HG03354 (cell line): ENCODE measurements at regions not wholly inside any gene's neighbourhood (a gene's known extent, or its start where the extent isn't known, plus 50 kb on each side); places are given as distances from the start of the nearest gene placed in this dataset.

ENCODE experiments used
- ATAC-seq: cut with Tn5 transposase; IDR thresholded peaks from one replicate; pipeline ENCODE4 v1.9.1; 2021; ENCODE audit warnings: mild to moderate bottlenecking; ENCODE audit not compliant: unreplicated experiment, poor library complexity, severe bottlenecking

DNA sequence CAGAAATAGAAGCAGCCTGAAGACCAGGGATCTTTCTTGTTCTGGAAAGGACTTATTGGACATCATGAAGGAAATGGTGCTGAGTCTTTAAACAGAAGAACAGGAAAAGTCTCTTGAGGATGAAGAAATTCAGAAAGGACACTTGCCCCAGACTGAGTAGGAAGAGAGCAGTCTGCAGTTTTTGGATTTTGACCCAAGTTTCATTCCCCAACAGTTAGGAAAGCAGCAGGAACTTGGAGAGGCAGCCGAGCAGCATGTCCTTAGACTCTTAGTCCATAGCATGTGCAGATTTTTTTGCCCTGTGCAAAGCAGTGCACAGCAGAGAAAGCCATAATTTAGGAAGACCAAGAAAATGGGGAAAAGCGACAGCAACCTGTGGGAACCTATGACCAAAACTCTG, 927.2 kb upstream of the AUTS2 start:
- ATAC-seq, result no peak

DNA sequence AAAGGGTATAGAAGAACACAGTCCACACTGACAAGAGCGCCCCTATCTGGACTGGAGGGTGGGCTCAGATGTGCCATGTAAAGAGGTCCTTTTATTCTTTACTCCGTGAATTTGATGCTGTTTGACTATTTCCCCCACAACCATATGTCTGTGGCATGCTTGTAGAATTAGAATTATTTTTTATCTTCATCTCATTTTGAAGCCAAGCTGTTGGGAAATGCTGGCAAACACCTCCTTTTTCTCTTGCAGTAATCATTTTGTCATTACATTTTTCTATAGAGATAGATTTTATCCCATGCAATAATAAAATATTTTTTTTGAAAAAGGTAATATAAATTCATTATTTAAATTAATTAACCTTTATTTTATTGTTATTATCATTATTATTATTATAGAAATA, 926.6 kb upstream of the AUTS2 start:
- ATAC-seq, result no peak

DNA sequence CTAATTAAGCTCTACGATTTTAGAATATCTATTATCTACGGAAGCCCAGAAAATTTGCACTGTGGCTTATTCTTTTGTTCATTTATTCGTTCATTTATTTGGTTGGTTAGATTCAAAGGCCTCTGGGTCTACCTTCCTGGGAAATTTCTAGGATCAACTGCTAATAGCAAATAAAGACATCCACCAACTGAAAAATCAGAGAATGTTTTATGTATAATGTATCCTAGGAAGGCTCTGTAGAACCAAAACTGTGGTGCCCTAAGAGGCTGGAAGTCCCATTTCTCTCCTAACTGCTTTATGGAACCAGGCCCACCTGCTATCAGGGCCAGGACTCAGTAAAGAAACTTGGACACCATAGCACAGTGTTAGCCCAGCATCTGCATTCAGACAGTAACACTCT, 923.4 kb upstream of the AUTS2 start:
- ATAC-seq, result no peak

DNA sequence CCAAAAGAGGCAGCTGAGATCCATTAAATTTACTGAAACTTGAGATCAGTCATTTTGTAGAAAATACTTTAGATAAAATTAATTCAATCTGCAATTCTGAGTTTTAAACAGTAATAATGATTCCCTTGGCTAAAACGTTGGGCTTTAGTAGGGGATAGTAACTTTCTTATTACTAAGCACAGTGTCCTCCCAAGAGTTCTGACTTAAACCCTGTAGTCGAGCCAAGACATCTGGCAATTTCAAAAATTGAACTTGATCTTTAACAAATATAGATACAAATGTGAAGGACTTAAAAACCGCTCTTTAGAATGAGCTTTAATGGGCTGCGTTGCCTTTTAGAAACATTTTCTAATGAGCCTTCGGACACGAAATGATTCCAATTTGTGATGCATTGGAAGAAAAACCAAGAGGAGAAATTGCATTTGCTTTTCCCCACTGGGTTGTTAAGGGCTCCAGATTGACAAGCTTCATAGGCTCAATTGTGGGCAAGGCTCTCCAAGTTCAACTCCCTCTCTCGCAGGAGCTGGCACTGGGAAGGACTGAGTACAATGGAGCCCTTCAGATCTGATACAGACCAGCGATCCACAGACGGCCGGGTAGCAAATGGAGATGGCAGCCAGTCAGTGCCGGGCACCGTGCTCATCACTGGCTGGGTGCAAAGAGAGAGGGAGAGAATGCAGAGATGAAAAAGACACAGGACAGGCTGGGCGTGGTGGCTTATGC, 921.3 kb upstream of the AUTS2 start:
- no peak for ATAC-seq

DNA sequence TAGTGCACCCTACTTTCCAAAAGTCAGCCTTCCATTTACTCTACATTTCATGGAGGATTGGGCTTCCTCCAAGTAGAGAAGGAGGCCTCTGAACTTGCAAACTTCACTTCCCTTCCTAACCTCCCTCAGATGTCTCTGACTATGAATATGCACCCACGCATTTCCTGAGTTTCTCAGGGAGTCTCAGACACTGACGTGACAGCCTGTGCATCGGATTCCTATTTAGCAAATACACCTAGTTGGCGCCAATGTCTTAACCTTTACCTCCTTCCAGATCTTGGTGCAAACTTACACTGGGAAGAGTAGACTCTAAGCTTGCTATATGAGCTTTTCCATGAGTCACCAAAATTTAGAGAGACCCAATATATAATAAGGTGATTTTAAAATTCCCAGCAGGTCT, 920.1 kb upstream of the AUTS2 start:
- no peak for ATAC-seq

DNA sequence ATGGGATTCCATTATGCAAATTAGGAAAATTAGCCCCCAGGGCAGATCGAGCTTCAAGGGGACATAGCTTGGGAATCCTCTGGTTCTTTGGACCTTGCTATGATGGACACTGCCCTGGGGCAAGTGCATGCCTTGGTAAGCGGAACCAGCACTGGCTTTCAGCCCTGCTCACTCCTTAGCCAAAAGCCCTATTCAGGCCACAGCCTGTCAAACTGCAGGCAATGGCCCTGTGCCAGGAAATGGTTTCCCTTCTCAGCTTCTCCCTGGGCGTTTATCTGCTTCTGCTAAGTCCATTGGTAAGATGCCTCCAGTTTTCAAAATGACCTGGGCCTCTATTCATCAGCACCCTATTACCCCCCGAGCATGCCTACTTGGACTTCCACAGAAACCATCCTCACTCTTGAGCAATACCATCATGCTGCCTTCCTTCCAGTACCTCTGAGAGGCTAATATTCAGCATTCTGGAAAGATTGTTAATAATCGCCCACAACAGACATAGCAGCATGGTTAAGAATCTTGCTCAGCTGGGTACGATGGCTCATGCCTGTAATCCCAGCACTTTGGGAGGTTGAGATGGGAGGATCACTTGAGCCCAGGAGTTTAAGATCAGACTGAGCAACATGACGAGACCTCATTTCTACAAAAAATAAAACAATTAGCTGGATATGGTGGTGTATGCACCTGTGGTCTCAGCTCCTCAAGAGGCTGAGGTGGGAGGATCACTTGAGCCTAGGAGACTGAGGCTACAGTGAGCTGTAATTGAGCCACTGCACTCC, 918.6 kb upstream of the AUTS2 start:
- ATAC-seq, result no peak

DNA sequence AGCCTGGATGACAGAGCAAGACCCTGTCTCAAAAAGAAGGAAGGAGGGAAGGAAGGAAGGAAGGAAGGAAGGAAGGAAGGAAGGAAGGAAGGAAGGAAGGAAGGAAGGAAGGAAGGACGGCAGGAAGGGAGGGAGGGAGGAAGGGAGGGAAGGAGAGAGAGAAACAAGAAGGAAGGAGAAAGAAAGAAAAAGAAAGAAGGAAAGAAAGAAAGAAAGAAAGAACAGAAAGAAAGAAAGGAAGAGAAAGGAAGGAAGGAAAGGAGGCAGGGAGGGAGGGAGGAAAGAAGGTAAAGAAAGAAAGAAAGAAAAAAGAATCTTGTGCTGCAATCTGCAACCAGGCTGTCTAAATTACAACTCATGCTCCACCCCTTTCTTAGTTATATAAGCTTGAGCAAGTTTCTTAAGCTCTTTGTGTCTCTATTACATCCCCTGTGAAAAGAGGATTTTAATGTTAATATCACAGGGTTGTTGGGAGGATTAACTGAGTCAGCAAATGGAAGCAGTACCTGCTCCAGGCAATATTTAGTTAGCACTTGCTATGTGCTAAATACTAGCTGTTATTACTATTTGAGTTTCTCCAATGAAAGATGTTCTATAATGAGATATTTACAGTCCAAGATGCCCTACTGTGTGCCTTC, 917.9 kb upstream of the AUTS2 start:
- no peak for ATAC-seq

DNA sequence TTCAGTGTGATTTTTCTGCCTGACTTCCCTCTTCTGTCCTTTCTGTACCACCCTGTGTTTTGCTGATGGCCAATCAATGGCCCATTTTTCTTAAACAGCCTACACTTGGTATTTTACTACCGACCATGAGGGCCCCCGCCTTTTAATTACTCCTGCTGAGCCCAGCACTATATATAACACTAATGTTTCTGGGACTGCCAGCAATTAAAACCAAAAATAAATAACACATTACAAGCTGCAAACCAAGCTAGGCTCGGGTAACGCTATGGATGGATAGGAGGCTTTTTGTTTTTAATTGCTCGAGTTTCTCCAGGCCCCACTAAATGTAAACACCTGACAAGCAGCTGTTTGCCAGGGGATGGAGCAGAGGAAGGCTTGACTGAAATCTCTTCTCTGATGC, 915.4 kb upstream of the AUTS2 start:
- no peak for ATAC-seq

DNA sequence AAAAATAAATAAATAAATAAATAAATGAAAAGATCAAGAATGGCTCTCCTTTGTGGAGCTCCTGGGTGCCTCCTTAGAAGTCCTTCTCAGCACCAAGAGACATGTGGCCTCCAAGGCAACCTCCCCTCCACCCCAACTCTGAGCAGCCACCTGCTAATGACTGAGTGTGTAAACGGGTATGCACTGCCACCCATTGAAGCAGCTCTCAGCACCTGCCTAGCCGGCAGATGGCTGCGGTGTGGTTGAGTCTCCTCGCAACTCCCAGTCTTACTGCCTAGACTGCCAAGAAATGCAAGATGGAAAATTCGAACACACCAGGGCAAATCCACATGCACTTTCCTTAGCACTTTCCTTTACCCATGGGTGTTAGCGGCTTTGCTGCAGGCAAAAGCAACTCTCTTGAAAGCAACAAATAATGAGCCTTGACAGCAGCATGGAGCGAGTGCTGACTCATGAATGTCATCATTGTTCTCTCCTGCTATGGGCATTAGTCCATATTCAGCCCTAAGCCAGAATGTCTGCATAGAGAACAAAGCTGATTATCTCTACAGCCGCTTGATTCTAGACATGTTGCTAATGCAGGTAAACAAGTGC, 913.9 kb upstream of the AUTS2 start:
- ATAC-seq, result no peak

DNA sequence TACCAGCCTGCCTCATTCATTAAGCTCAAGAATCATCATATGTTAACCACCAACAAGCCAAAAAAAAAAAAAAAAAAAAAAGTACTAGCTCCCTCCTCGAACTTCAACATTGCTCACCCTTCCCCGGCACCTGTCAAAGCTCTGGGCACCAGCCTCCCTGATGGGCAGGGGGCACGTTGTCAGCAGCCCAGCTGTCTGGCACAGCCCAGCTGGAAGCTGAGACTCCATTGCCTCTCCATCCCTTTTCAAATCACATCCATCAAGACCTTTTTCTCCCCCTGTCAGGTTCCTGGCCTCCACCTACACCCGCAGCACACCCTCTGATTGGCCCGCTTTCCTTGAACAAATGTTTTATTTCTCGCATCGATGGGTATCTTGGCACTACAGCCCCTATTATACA, 913.3 kb upstream of the AUTS2 start:
- ATAC-seq, result no peak

DNA sequence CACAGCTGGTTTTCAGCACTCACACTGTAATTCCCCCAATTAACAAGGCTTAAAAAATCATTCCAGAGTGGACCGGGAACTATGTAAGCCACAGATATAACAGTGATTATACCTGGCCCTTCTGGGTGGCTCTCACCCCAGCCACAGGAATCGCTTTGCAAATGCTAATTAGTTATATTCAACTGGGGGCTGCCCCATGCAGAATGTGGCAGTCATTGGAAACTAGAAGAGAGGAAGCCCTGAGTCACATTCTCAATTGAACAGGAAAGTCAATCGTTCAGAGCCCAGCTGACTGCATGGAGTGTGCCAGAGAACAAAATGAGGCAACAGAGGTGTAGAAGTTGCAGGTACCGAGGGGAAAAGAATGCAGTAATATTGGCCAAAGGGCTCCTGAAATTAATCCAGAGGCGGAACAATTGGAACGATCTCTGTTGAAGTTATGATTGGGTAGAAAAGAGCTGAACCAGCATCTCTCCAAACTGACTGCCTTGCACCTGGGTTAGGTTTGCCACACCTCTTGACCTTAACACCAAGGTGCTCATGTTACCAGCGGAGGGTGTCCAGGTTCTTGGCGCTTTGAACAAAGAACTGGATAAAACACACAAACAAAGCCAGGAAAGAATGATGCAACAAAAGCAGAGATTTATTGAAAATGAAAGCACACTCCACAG, 909.7 kb upstream of the AUTS2 start:
- no peak for ATAC-seq

DNA sequence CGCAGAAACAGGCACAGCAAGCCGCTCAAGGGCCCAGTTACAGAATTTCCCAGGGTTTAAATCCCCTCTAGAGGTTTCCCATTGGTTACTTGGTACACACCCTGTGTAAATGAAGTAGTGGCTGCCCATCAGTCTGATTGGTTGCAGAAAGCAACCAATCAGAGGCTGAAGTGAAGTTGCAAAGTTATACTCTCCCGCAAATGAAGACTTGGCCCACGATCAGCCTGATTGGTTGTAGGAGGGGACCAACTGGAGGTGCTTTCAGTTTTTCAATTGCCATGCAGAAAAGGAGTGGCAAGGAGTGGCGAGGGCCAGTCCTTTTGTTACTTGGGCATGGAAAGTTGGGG, 909.2 kb upstream of the AUTS2 start:
- ATAC-seq, result no peak

DNA sequence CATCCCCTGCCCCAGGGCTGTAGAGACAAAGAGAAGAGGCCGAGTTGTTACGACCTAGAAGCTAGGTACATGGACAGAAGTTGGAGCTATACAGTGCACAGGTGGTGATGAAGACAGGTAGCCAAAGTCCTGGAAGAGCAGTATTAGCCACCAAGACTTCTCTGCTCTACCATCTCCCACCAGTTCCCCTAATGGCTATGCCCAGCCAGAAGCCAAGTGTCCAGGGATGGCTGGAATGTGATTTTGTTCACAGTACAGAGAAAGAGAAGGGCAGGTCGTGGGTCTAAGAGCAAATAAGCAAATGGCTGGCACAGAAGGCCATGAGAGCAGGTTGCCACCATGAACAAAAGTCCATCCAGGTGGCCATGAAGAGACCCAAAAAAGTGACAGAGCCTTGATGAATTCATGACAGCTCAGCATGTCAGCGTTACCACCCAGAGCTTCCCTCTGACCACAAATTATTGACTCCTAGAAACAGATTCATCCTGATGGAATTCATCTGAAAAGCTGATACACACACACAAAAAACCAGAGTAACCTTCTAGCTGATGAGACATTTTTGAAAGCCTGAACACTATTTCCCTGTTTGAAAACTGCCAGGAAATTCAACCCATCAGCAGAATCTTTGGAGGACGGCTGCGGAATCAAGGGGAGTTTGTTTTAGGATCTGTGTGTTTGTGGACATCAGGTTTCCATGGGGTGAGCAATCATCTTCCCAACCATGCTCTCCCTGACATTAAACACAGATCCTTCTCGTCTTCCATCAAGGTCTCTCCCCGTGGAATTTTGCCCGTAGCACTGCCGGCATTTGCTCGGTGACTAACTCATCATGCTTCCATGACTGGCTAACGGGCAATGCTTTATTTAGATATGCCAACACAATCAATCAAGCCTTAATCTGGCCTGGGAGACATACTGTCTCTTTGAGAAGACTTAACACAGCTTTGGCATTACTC, 906.7 kb upstream of the AUTS2 start:
- ATAC-seq, result no peak

DNA sequence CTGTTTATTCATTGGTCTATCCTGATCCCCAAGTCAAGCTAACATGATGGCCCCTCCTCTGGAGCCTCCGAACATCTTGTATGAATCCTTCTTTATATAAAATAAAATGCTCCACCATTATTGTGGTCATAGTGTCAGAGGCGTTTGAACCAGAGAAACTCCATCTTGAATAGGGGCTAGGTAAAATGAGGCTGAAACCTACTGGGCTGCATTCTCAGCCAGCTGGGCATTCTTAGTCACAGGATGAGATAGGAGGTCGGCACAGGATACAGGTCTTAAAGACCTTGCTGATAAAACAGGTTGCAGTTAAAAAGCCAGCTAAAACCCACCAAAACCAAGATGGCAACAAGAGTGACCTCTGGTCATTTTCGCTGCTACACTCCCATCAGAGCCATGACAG, 905.8 kb upstream of the AUTS2 start:
- no peak for ATAC-seq

DNA sequence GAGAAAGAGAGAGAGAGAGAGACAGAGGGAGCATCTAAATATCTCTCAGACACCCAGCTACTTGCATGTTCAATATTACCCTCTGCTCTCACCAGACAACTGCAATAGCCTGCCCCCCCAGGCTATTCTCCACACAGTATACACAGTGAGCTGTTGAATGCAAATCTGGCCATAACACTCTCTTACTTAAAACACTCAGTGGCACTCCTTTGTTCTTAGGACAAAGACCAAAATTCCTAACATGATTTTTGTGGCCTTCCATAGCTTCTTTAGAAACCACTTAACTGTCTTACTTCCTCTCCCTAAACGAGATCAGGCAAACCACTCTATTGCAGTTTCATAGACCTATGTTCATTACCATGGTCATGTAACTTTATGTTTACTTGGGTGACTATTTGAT, 903.6 kb upstream of the AUTS2 start:
- no peak for ATAC-seq

DNA sequence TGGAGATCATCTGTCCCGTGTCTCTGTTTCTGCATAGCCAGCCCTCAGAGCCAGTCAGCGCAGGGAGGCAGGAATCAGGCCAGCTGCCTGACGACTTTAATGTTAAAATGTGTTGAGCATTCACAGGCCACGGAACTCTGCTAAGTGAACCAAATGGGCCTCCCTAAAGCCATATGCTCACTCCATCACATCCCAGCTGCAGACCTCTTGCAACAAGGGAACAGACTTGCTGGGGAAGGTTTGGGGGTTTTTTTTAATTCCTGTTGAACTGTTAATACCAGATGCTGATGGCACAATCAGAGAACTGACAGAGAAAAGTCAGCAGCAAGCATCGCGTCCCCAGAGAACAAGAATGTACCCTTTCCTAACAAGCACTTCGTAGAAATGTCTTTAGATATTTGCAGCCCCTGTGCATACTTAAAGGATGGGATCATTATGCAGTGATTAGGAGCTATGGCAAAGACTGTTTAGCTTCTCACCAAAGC, 900.4 kb upstream of the AUTS2 start:
- no peak for ATAC-seq

DNA sequence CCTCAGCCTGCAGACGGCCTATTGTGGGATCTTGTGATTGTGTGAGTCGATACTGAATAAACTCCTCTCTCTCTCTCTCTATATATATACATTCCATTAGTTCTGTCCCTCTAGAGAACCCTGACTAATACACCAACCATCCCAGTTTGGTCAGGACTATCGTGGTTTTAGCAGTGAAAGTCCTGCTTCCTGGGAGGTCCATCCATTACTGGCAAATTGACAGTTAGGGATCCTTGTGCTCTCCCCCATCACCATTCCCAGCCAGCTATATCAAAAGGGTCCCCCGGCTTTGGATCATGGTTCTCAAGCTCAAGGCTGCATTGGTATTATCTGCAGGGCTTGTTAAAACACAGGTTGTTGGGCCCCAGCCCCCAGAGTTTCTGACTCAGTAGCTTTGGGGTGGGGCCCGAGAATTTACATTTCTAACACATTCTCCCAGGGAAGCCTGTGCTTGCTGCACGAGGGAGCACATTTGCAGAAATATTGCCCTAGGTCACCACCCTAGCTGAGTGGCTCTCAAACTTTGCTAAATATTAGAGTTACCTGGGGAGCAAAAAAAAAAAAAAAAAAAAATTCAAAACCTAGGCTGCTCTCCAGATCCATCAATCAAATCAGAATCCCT, 899.1 kb upstream of the AUTS2 start:
- no peak for ATAC-seq

DNA sequence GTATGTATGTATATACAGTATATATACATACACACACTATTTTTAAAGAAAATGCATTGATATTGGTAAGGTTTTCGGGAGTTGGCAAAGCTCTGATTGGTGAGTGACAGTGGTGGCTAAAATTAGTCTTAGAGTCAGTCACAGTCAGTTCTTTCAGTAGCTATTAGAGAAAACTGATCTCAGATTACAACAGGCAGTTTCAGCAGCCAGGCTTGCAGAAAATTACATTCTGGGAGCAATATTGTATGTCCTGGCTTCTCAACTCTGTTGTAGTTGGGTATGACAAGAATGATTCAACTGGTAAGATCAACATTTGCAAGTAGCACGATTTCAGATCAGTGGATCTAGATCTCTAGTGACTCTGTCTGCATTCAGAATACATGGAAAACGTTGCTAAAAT, 897.9 kb upstream of the AUTS2 start:
- no peak for ATAC-seq

DNA sequence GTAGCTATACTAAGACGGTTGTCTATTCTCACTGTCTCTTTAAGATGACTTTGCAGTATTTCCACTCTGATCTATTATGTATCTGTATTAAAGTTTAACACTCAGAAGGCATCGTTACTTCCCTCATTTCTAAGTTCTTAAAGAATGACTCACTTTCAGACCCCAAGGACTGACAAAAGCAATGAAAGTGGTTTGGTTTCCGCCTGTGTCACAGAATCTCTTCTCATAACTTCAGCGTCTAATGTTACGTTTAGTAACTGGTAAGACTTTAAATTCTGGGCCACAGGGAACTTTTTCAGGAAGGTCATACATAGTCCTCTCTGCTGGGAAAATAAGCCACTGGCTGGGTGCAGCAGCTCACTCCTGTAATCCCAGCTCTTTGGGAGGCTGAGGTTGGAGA, 892.0 kb upstream of the AUTS2 start:
- ATAC-seq, result no peak
